CD8-positive, alpha-beta memory T cell (primary cell): ENCODE measurements at regions not wholly inside any gene's neighbourhood (a gene's known extent, or its start where the extent isn't known, plus 50 kb on each side); places are given as distances from the start of the nearest gene placed in this dataset.

Experiments
- CTCF ChIA-PET: fragments of 350-600 bp; sonication (Branson Sonifier 250); formaldehyde crosslinking; loops from one replicate; lab custom pipeline; 2021; ENCODE audit warnings: antibody characterized with exemption; lab: Charles Lee
- POLR2A ChIA-PET: fragments of 350-600 bp; sonication (Branson Sonifier 250); formaldehyde crosslinking; loops from one replicate; lab custom pipeline; 2021; ENCODE audit warnings: antibody characterized with exemption; lab: Charles Lee
- DNase-seq, 5 donors: peaks; one replicate each; pipeline versions ENCODE4 v3.0.0 to v3.0.0-alpha.2; 2020 to 2022; ENCODE audit warnings: mixed read lengths in 1 of 5
- H3K27ac ChIP-seq: one replicate; pipeline ENCODE4 v1.7.0; 2013; ENCODE audit warnings: low read depth, mild to moderate bottlenecking, low read length, moderate library complexity
- H3K27me3 ChIP-seq: 2 replicates; pipeline ENCODE4 v1.7.0; 2013; ENCODE audit warnings: low read length, mild to moderate bottlenecking; ENCODE audit not compliant: insufficient read depth, poor library complexity, severe bottlenecking
- H3K36me3 ChIP-seq: 2 replicates; pipeline ENCODE4 v1.7.0; 2013; ENCODE audit warnings: mild to moderate bottlenecking, low read length, moderate library complexity; ENCODE audit not compliant: insufficient read depth
- H3K4me1 ChIP-seq: 2 replicates; pipeline ENCODE4 v1.7.0; 2013; ENCODE audit warnings: mild to moderate bottlenecking, low read length, moderate library complexity; ENCODE audit not compliant: insufficient read depth
- H3K4me3 ChIP-seq: 2 replicates; pipeline ENCODE4 v1.7.0; 2013; ENCODE audit warnings: mild to moderate bottlenecking, low read length
- H3K9me3 ChIP-seq: 2 replicates; pipeline ENCODE4 v1.7.0; 2013; ENCODE audit warnings: mild to moderate bottlenecking, low read length
- H3K27ac Mint-ChIP-seq, 8 donors: one replicate each; pipeline ENCODE4 v1.8.0; 2020 to 2021; ENCODE audit warnings: mixed read lengths in 8 of 8, mild to moderate bottlenecking in 6 of 8, inconsistent platforms in 3 of 8, moderate library complexity in 3 of 8
- H3K27me3 Mint-ChIP-seq, 2 donors: one replicate each; pipeline ENCODE4 v1.8.0; 2020 to 2021; ENCODE audit warnings: mixed read lengths in 2 of 2, mild to moderate bottlenecking in 1 of 2, moderate library complexity in 1 of 2
- H3K36me3 Mint-ChIP-seq, 3 donors: one replicate each; pipeline ENCODE4 v1.8.0; 2020 to 2021; ENCODE audit warnings: mixed read lengths in 3 of 3, inconsistent platforms in 1 of 3, mild to moderate bottlenecking in 1 of 3
- H3K4me1 Mint-ChIP-seq, 3 donors: one replicate each; pipeline ENCODE4 v1.8.0; 2020 to 2021; ENCODE audit warnings: mixed read lengths in 3 of 3, inconsistent platforms in 1 of 3, mild to moderate bottlenecking in 1 of 3
- H3K4me3 Mint-ChIP-seq, 7 donors: one replicate each; pipeline ENCODE4 v1.8.0; 2020 to 2021; ENCODE audit warnings: mixed read lengths in 7 of 7, mild to moderate bottlenecking in 6 of 7, moderate library complexity in 4 of 7, inconsistent platforms in 2 of 7
- H3K9me3 Mint-ChIP-seq, 5 donors: one replicate each; pipeline ENCODE4 v1.8.0; 2020 to 2022; ENCODE audit warnings: mixed read lengths in 5 of 5, mild to moderate bottlenecking in 3 of 5, moderate library complexity in 2 of 5, inconsistent platforms in 1 of 5

- Mint-ChIP-seq H3K27ac (no peak overlapping the region), H3K9me3 (peaks cover 0 to 6% (median 2%) of the 10 kb centered on the region in 5 donors), H3K4me3 (no peak overlapping the region), H3K4me1 (no peaks in the 10 kb centered on the region), H3K27me3 (no peaks in the 10 kb centered on the region), H3K36me3 (no peaks in the 10 kb centered on the region)
- Histone ChIP-seq H3K4me3 (no peak overlapping the region), H3K27ac (no peak overlapping the region), H3K36me3 (no peaks in the 10 kb centered on the region), H3K9me3 (no peaks in the 10 kb centered on the region), H3K27me3 (no peaks in the 10 kb centered on the region), H3K4me1 (no peaks in the 10 kb centered on the region)
- CTCF ChIA-PET: no interaction called here
- no peak for DNase-seq
- POLR2A ChIA-PET: no interaction called here
These were observed 372.0 kb downstream of the KCNJ3 start for GRCh38 chr2:155070489-155070888.

- ChIA-PET POLR2A (no interaction called here), CTCF (no interaction called here)
- no peaks in the 10 kb centered on the region for H3K4me1 Mint-ChIP-seq
- Histone ChIP-seq H3K9me3 (no peaks in the 10 kb centered on the region), H3K27me3 (no peaks in the 10 kb centered on the region), H3K36me3 (no peaks in the 10 kb centered on the region), H3K4me1 (no peaks in the 10 kb centered on the region), H3K4me3 (no peak overlapping the region), H3K27ac (no peak overlapping the region)
- H3K9me3 Mint-ChIP-seq: peaks cover 0 to 24% (median 2%) of the 10 kb centered on the region in 5 donors
- no peak overlapping the region for H3K4me3 Mint-ChIP-seq
- no peak overlapping the region for H3K27ac Mint-ChIP-seq
- DNase-seq: no peak
- H3K36me3 Mint-ChIP-seq: no peaks in the 10 kb centered on the region
- no peaks in the 10 kb centered on the region for H3K27me3 Mint-ChIP-seq
These were observed 364.4 kb downstream of the KCNJ3 start for GRCh38 chr2:155062922-155063258.

DNA sequence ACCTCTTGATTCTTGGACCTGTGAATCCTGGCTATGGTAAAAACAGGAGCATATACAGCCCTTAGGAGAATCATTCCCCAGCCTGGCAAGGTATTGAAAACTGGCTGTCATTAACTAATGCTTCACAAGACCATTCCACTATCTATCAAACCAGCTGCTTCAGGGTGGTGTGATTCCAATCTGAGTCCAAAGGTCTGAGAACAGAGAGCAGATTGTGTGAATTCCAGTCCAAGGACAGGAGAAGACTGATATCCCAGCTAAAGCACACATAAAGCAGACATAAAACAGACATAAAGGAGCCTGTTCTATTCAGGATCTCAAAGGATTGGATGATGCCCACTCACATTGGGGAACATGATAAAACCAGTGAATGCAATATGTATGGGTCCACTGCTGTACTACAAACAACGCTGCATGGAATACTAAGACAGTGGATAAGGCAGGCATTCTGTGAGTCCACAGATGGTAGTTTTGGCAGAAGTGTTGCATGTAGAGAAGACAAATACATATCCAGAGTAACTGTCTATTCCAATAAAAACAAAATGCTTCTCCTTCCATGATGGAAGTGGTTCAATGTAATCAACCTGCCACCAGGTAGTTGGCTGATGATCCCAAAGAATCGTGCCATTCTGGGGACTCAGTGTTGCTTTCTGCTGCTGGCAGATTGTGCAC lies 363.9 kb downstream of the KCNJ3 start:
- CTCF ChIA-PET: no interaction called here

DNA sequence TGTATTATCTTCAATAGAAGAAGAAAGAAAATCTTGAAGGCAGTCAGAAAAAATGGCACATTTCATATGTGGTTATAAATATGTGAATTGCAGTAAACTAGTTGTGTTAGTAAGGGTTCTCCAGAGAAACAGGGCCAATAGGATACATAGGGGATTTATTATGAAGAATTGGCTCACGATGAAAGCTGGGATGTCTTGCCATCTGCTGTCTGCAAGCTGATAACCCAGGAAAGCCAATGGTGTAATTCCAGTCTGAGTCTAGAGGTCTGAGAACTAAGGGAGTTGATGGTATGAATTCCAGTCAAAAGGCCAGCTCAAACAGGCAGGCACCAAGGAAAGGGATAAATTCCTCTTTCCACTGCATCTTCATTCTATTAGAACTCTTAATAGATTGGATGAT lies 362.4 kb downstream of the KCNJ3 start:
- H3K27me3 Mint-ChIP-seq: no peaks in the 10 kb centered on the region

More for the DNA sequence above, 363.9 kb downstream of the KCNJ3 start:
- no peaks in the 10 kb centered on the region for H3K9me3 ChIP-seq
- H3K36me3 Mint-ChIP-seq: no peaks in the 10 kb centered on the region
- peaks cover 0 to 24% (median 4%) of the 10 kb centered on the region in 5 donors for H3K9me3 Mint-ChIP-seq
- H3K4me3 ChIP-seq: no peak overlapping the region
- no peak overlapping the region for H3K4me3 Mint-ChIP-seq
- no peaks in the 10 kb centered on the region for H3K27me3 ChIP-seq
- H3K27ac Mint-ChIP-seq: no peak overlapping the region
- H3K27me3 Mint-ChIP-seq: no peaks in the 10 kb centered on the region
- POLR2A ChIA-PET: no interaction called here
- H3K4me1 ChIP-seq: no peaks in the 10 kb centered on the region
- H3K36me3 ChIP-seq: no peaks in the 10 kb centered on the region
- no peak for DNase-seq
- H3K27ac ChIP-seq: no peak overlapping the region
- no peaks in the 10 kb centered on the region for H3K4me1 Mint-ChIP-seq

DNA sequence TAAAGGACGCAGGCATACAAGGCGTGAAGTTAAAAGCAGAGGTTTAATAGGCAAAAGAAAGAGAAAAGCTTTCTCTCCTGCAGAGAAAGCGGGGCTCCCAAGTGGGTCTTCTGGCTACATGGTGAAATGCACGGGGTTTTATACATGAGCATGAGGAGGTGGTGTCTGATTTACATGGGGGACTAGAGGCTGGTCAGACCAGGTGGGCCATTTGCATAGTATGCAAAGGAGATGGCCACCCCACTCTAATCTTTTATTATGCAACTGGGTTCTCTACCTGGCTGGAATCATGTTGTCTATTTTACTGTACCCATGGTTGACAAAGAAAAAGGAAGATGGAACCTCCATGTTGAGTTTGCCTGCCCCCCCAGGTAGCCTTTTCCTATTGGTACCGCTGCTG lies 356.2 kb downstream of the KCNJ3 start:
- H3K4me1 Mint-ChIP-seq: no peaks in the 10 kb centered on the region
- no peaks in the 10 kb centered on the region for H3K27me3 Mint-ChIP-seq
- H3K36me3 Mint-ChIP-seq: no peaks in the 10 kb centered on the region
- CTCF ChIA-PET: no interaction called here
- H3K4me3 ChIP-seq: no peak overlapping the region
- no peaks in the 10 kb centered on the region for H3K4me1 ChIP-seq
- H3K4me3 Mint-ChIP-seq: no peak overlapping the region
- H3K27me3 ChIP-seq: no peaks in the 10 kb centered on the region
- DNase-seq: no peak
- no peak overlapping the region for H3K27ac ChIP-seq
- H3K27ac Mint-ChIP-seq: no peak overlapping the region
- POLR2A ChIA-PET: no interaction called here
- H3K9me3 Mint-ChIP-seq: peaks cover 3 to 37% (median 5%) of the 10 kb centered on the region in 5 donors
- H3K9me3 ChIP-seq: no peaks in the 10 kb centered on the region
- no peaks in the 10 kb centered on the region for H3K36me3 ChIP-seq

More for the DNA sequence above, 362.4 kb downstream of the KCNJ3 start:
- Mint-ChIP-seq H3K27ac (no peak overlapping the region), H3K4me1 (no peaks in the 10 kb centered on the region), H3K9me3 (peaks cover 0 to 31% (median 5%) of the 10 kb centered on the region in 5 donors), H3K4me3 (no peak overlapping the region), H3K36me3 (no peaks in the 10 kb centered on the region)
- CTCF ChIA-PET: no interaction called here
- Histone ChIP-seq H3K4me1 (no peaks in the 10 kb centered on the region), H3K4me3 (no peak overlapping the region), H3K27ac (no peak overlapping the region), H3K36me3 (no peaks in the 10 kb centered on the region), H3K27me3 (no peaks in the 10 kb centered on the region), H3K9me3 (no peaks in the 10 kb centered on the region)
- DNase-seq: no peak
- POLR2A ChIA-PET: no interaction called here

GRCh38 chr2:155043097-155043496 lies 344.6 kb downstream of the KCNJ3 start:
- no peaks in the 10 kb centered on the region for H3K27me3 Mint-ChIP-seq
- H3K36me3 ChIP-seq: no peaks in the 10 kb centered on the region
- no peak overlapping the region for H3K4me3 ChIP-seq
- no peaks in the 10 kb centered on the region for H3K36me3 Mint-ChIP-seq
- H3K4me1 Mint-ChIP-seq: no peaks in the 10 kb centered on the region
- H3K9me3 Mint-ChIP-seq: peaks cover 0 to 24% (median 3%) of the 10 kb centered on the region in 5 donors
- no peak overlapping the region for H3K27ac ChIP-seq
- no peaks in the 10 kb centered on the region for H3K4me1 ChIP-seq
- no peak overlapping the region for H3K27ac Mint-ChIP-seq
- ChIA-PET CTCF (no interaction called here), POLR2A (no interaction called here)
- H3K27me3 ChIP-seq: no peaks in the 10 kb centered on the region
- H3K4me3 Mint-ChIP-seq: no peak overlapping the region
- no peaks in the 10 kb centered on the region for H3K9me3 ChIP-seq
- DNase-seq: no peak

DNA sequence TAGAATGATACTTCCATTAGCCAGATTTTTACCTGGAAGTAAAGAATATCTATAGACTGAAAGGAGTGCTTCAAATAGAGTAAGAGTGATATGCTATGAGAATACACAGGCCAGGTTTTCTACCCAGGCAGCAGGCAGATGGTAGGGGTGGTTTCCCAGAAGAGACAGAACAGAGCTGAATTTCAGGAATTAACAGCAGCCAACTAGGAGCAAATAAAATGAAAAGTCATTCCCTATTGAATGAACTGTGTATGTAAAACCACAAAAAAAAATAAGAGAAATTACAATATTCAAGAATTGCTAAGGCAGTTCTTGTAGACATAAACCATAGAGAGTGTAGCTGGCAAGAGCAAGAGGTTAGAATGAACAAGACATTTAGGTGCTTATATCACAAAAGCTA lies 336.8 kb downstream of the KCNJ3 start:
- H3K4me1 ChIP-seq: no peaks in the 10 kb centered on the region
- H3K27me3 ChIP-seq: no peaks in the 10 kb centered on the region
- peaks cover 1% of the 10 kb centered on the region for H3K9me3 ChIP-seq
- Mint-ChIP-seq H3K4me1 (no peaks in the 10 kb centered on the region), H3K4me3 (no peak overlapping the region), H3K36me3 (no peaks in the 10 kb centered on the region), H3K9me3 (peaks cover 4 to 13% (median 8%) of the 10 kb centered on the region in 5 donors), H3K27me3 (no peaks in the 10 kb centered on the region), H3K27ac (no peak overlapping the region)
- CTCF ChIA-PET: no interaction called here
- H3K36me3 ChIP-seq: no peaks in the 10 kb centered on the region
- DNase-seq: no peak
- POLR2A ChIA-PET: no interaction called here
- H3K27ac ChIP-seq: no peak overlapping the region
- H3K4me3 ChIP-seq: no peak overlapping the region

GRCh38 chr2:155033652-155034051 lies 335.2 kb downstream of the KCNJ3 start:
- Histone ChIP-seq H3K36me3 (no peaks in the 10 kb centered on the region), H3K27me3 (no peaks in the 10 kb centered on the region), H3K4me3 (no peak overlapping the region), H3K9me3 (peaks cover 7% of the 10 kb centered on the region), H3K27ac (no peak overlapping the region), H3K4me1 (no peaks in the 10 kb centered on the region)
- H3K9me3 Mint-ChIP-seq: peaks cover 4 to 20% (median 8%) of the 10 kb centered on the region in 5 donors
- H3K27ac Mint-ChIP-seq: no peak overlapping the region
- H3K27me3 Mint-ChIP-seq: no peaks in the 10 kb centered on the region
- H3K4me1 Mint-ChIP-seq: no peaks in the 10 kb centered on the region
- H3K4me3 Mint-ChIP-seq: no peak overlapping the region
- ChIA-PET POLR2A (no interaction called here), CTCF (no interaction called here)
- H3K36me3 Mint-ChIP-seq: no peaks in the 10 kb centered on the region
- no peak for DNase-seq
